K562 (cell line): ENCODE measurements at regions not wholly inside any gene's neighbourhood (a gene's known extent, or its start where the extent isn't known, plus 50 kb on each side); places are given as distances from the start of the nearest gene placed in this dataset.

Source experiments
- ATAC-seq: fragments of 200-7000 bp; cut with Tn5 transposase; 3 replicates; pipeline ENCODE4 v1.9.1; 2020; ENCODE audit warnings: moderate library complexity
- BruUV-seq: library from RNA; stranded (reverse); fragments of 400-500 nt; replicated peaks from 2 replicates; lab custom pipeline; 2021; lab: Mats Ljungman, UMichigan
- CTCF ChIA-PET: fragments of 300-600 bp; formaldehyde crosslinking; extraction: SDS; loops from one replicate; lab custom pipeline; 2021; ENCODE audit warnings: low intra/inter-chr PET ratio; lab: Yijun Ruan, JAX
- POLR2A ChIA-PET: fragments of 300-600, 350-650 bp; sonication (Branson Sonifier 250); formaldehyde crosslinking; extraction: SDS; loops from one replicate; lab custom pipeline; 2021; ENCODE audit warnings: antibody characterized with exemption, inconsistent platforms; lab: Yijun Ruan, JAX
- DNase-seq, 4 experiments: peaks; one replicate each; pipeline versions ENCODE4 v3.0.0 to v3.0.0-alpha.2; 2011 to 2018; ENCODE audit warnings: low spot score in 3 of 4, mixed read lengths in 3 of 4; ENCODE audit errors: extremely low read depth in 1 of 4
- FAIRE-seq: peaks from 2 replicates; lab custom pipeline; 2011; peaks lifted over from hg19 to GRCh38; lab: Jason Lieb, UNC
- H2AFZ ChIP-seq: 2 replicates; pipeline ENCODE4 v1.6.0; 2011; ENCODE audit warnings: low read depth, low read length, control low read depth, inconsistent platforms
- H3K27ac ChIP-seq: fragments of 200-600 bp; 3 replicates; pipeline ENCODE4 v1.8.0; 2011; ENCODE audit warnings: low read depth, mild to moderate bottlenecking, control low read depth, inconsistent platforms, low read length, moderate library complexity, mixed read lengths; ENCODE audit errors: extremely low read depth
- H3K27me3 ChIP-seq, 2 experiments: fragments of 300-600 bp in 1 of 2; 2 replicates in 1 of 2; 3 replicates in 1 of 2; pipeline versions ENCODE4 v1.6.0 to v1.8.0; 2011; ENCODE audit warnings: inconsistent platforms in 2 of 2, low read length in 2 of 2, mild to moderate bottlenecking in 1 of 2, mixed read lengths in 1 of 2, moderate library complexity in 1 of 2; ENCODE audit not compliant: control insufficient read depth in 2 of 2, insufficient read depth in 2 of 2
- H3K36me3 ChIP-seq: fragments of 300-600 bp; 3 replicates; pipeline ENCODE4 v1.8.0; 2011; ENCODE audit warnings: mild to moderate bottlenecking, low read length, inconsistent platforms; ENCODE audit not compliant: control insufficient read depth, insufficient read depth
- H3K4me1 ChIP-seq, 2 experiments: fragments of 200-600 bp in 1 of 2; replicated peaks in 1 of 2; 2 replicates in 1 of 2; 3 replicates in 1 of 2; pipeline versions ENCODE4 v1.5.1 to v1.8.0; 2011; ENCODE audit warnings: inconsistent platforms in 2 of 2, low read length in 2 of 2, mild to moderate bottlenecking in 1 of 2, mixed read lengths in 1 of 2, moderate library complexity in 1 of 2; ENCODE audit not compliant: control insufficient read depth in 2 of 2, insufficient read depth in 2 of 2
- H3K4me2 ChIP-seq: 2 replicates; pipeline ENCODE4 v1.6.1; 2011; ENCODE audit warnings: low read length, control low read depth, inconsistent platforms, mixed read lengths; ENCODE audit not compliant: insufficient read depth
- H3K4me3 ChIP-seq: fragments of 200-600 bp; sonication (generic), shearing (Covaris generic); 2 replicates; pipeline ENCODE4 v1.5.1; 2016; ENCODE audit warnings: control low read depth, inconsistent platforms
- H3K79me2 ChIP-seq: fragments of 200-600 bp; 3 replicates; pipeline ENCODE4 v1.8.0; 2011; ENCODE audit warnings: low read length, inconsistent platforms; ENCODE audit not compliant: control insufficient read depth, insufficient read depth
- H3K9ac ChIP-seq, 2 experiments: 2 replicates each; pipeline versions ENCODE4 v1.6.0 to v1.6.1; 2011; ENCODE audit warnings: low read depth in 2 of 2, low read length in 2 of 2, control low read depth in 1 of 2, inconsistent platforms in 1 of 2, mild to moderate bottlenecking in 1 of 2, mixed read lengths in 1 of 2; ENCODE audit not compliant: insufficient read depth in 1 of 2
- H3K9me1 ChIP-seq: one replicate; pipeline ENCODE4 v1.6.0; 2011; ENCODE audit warnings: inconsistent platforms, mild to moderate bottlenecking, low read length, moderate library complexity; ENCODE audit not compliant: control insufficient read depth, insufficient read depth
- H3K9me3 ChIP-seq: replicated peaks from 2 replicates; pipeline ENCODE4 v1.5.1; 2011; ENCODE audit warnings: low read depth, low read length, inconsistent platforms; ENCODE audit not compliant: control insufficient read depth, insufficient read depth
- H4K20me1 ChIP-seq: replicated peaks from 2 replicates; pipeline ENCODE4 v1.6.1; 2011; ENCODE audit warnings: low read length, inconsistent platforms, mixed read lengths; ENCODE audit not compliant: control insufficient read depth, insufficient read depth
- CTCFL ChIP-seq: IDR thresholded peaks from 2 replicates; pipeline ENCODE4 v1.6.1; 2011; ENCODE audit warnings: borderline replicate concordance, low read depth, mild to moderate bottlenecking, moderate library complexity, low read length; ENCODE audit not compliant: insufficient read depth, poor library complexity, severe bottlenecking
- CXXC5 ChIP-seq: fragments of 250-450 bp; sonication (Bioruptor Pico); IDR thresholded peaks from 2 replicates; pipeline ENCODE4 v1.8.0; 2022; ENCODE audit warnings: inconsistent platforms, mild to moderate bottlenecking, moderate library complexity
- EZH2 ChIP-seq: IDR thresholded peaks from 2 replicates; pipeline ENCODE4 v1.6.1; 2012; ENCODE audit warnings: low read depth, mild to moderate bottlenecking, inconsistent platforms, low read length, borderline replicate concordance
- LARP7 ChIP-seq: fragments of 450-650 bp; IDR thresholded peaks from 2 replicates; pipeline ENCODE4 v1.6.1; 2016
- MAFG ChIP-seq: fragments of 450-650 bp; conservative IDR thresholded peaks from 2 replicates; pipeline ENCODE4 v1.6.1; 2016; ENCODE audit warnings: missing genetic modification characterization, missing compliant biosample characterization
- NCOA6 ChIP-seq: fragments of 450-650 bp; IDR thresholded peaks from 2 replicates; pipeline ENCODE4 v1.6.1; 2017; ENCODE audit warnings: mild to moderate bottlenecking
- ZNF224 ChIP-seq: sonication (generic); formaldehyde crosslinking; IDR thresholded peaks from 2 replicates; pipeline ENCODE4 v1.8.0; 2022; ENCODE audit warnings: mild to moderate bottlenecking, missing genetic modification reagents
- ZNF347 ChIP-seq: fragments of 450-650 bp; formaldehyde crosslinking; IDR thresholded peaks from 2 replicates; pipeline ENCODE4 v1.4.0; 2020; ENCODE audit warnings: low read depth, mild to moderate bottlenecking, moderate library complexity
- ZNF354B ChIP-seq: fragments of 250-450 bp; sonication (Bioruptor Pico); IDR thresholded peaks from 2 replicates; pipeline ENCODE4 v1.4.0; 2020
- ZNF444 ChIP-seq: fragments of 250-450 bp; sonication (Bioruptor Pico); IDR thresholded peaks from 2 replicates; pipeline ENCODE4 v1.4.0; 2020; ENCODE audit warnings: mild to moderate bottlenecking, moderate library complexity
- ZNF512 ChIP-seq: IDR thresholded peaks from 2 replicates; pipeline ENCODE4 v1.6.1; 2016; ENCODE audit warnings: missing genetic modification characterization, missing compliant biosample characterization
- ZNF518B ChIP-seq: fragments of 250-450 bp; sonication (Bioruptor Pico); IDR thresholded peaks from 2 replicates; pipeline ENCODE4 v1.5.0; 2021; ENCODE audit warnings: mild to moderate bottlenecking, moderate library complexity
- ZNF79 ChIP-seq: fragments of 250-450 bp; sonication (Bioruptor Pico); IDR thresholded peaks from 2 replicates; pipeline ENCODE4 v1.4.0; 2020; ENCODE audit warnings: low read depth, mild to moderate bottlenecking, moderate library complexity
- WGBS: fragments of 100-300 bp; shearing (Covaris generic); methylation state at CpG from one replicate; pipeline ENCODE4 v1.1.6; 2016; ENCODE audit warnings: low coverage, mixed read lengths; ENCODE audit not compliant: insufficient coverage; ENCODE audit errors: missing lambda C conversion rate; 5-methylcytosine and 5-hydroxymethylcytosine counted together
- in situ Hi-C: fragments of 300-500 bp; cut with MboI; formaldehyde crosslinking; loops from 4 replicates; pipeline ENCODE4 v1.15.0; 2018; ENCODE audit warnings: inconsistent platforms, mixed read lengths
- intact Hi-C: fragments of 100-400 bp; cut with micrococcal nuclease; formaldehyde crosslinking; loops from 2 replicates; pipeline ENCODE4 v1.14.2; 2022
- TF ChIP-seq, protein P1 (sequence below): fragments of 450-650 bp; IDR thresholded peaks from 2 replicates; pipeline ENCODE4 v1.6.1; 2016

DNA sequence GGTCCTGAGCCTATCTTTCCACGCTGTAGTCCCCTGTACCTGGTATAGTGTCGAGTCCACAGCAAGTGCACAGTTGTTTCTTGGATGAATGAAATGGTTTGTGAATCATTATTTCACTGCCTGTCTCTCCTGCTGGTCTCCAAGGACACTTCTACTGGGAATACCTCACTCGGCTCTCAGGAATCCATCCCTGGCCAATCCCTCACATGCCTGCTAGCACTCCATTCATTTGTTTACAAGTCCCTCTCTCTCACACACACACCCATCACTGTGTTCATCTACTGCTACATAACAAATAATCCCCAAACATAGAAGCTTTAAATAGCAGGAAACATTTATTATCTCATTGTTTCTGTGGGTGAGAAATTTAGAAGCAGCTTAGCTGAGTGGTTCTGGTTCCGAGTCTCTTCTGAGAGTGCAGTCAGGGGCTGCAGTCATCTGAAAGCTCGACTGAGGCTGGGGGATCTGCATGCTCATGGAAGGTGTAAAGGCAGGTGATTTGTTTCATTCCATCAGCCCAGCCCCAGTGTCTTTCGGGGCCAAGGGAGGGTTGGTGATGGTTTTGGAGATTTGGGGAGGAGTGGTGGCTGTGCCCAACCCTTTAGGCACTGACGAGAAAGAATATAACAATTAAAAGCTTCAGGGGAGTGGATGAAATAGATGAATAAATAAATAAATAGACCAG lies 132.7 kb upstream of the IER5L start:
- Histone ChIP-seq H3K9me1 (no peaks in the 10 kb centered on the region), H3K4me3 (no peak overlapping the region), H3K4me2 (no peak overlapping the region), H3K9me3 (no peaks in the 10 kb centered on the region), H3K36me3 (no peaks in the 10 kb centered on the region), H4K20me1 (no peaks in the 10 kb centered on the region), H3K4me1 (peaks cover 0 to 7% of the 10 kb centered on the region in 2 experiments; a peak in 2 of 5 replicates), H2AFZ (no peak overlapping the region), H3K27me3 (peaks cover 14 to 40% of the 10 kb centered on the region in 2 experiments; a peak in 4 of 5 replicates), H3K9ac (no peak overlapping the region), H3K27ac (no peak overlapping the region), H3K79me2 (no peaks in the 10 kb centered on the region)
- TF ChIP-seq ZNF518B (CRISPR knock-in tag) (no peak), CTCFL (no peak), MAFG (no peak), ZNF512 (no peak), ZNF444 (no peak), ZNF347 (CRISPR knock-in tag) (no peak), LARP7 (no peak), CXXC5 (CRISPR knock-in tag) (no peak), ZNF224 (no peak), NCOA6 (no peak), ZNF354B (CRISPR knock-in tag) (no peak), EZH2 (no peak), ZNF79 (CRISPR knock-in tag) (no peak)
- TF ChIP-seq, protein P1, sequence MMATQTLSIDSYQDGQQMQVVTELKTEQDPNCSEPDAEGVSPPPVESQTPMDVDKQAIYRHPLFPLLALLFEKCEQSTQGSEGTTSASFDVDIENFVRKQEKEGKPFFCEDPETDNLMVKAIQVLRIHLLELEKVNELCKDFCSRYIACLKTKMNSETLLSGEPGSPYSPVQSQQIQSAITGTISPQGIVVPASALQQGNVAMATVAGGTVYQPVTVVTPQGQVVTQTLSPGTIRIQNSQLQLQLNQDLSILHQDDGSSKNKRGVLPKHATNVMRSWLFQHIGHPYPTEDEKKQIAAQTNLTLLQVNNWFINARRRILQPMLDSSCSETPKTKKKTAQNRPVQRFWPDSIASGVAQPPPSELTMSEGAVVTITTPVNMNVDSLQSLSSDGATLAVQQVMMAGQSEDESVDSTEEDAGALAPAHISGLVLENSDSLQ = no peak
- no peak for FAIRE-seq
- no peak for ATAC-seq
- DNase-seq = no peak
- in situ Hi-C loops = no loop called here
- intact Hi-C loops = no loop called here
- no TSS peak for BruUV-seq
- ChIA-PET POLR2A (no interaction called here), CTCF (no interaction called here)
- WGBS = 8% methylated on average over 7 of the region's 7 CpGs
